Type B pancreatic cell (in vitro differentiated cells): ENCODE measurements at regions not wholly inside any gene's neighbourhood (a gene's known extent, or its start where the extent isn't known, plus 50 kb on each side); places are given as distances from the start of the nearest gene placed in this dataset.

Experiments
- DNase-seq: peaks from one replicate; pipeline ENCODE4 v3.0.0; 2021; ENCODE audit warnings: mixed read lengths; ENCODE audit not compliant: unreplicated experiment; ENCODE audit errors: extremely low spot score
- H3K27ac Mint-ChIP-seq: 2 replicates; pipeline ENCODE4 v1.8.0; 2021; ENCODE audit warnings: mild to moderate bottlenecking, mixed read lengths
- H3K27me3 Mint-ChIP-seq: 2 replicates; pipeline ENCODE4 v1.8.0; 2021; ENCODE audit warnings: mixed read lengths
- H3K36me3 Mint-ChIP-seq: 2 replicates; pipeline ENCODE4 v1.8.0; 2021; ENCODE audit warnings: mixed read lengths
- H3K4me1 Mint-ChIP-seq: one replicate; pipeline ENCODE4 v1.8.0; 2021; ENCODE audit warnings: mixed read lengths; ENCODE audit not compliant: unreplicated experiment
- H3K4me3 Mint-ChIP-seq: 2 replicates; pipeline ENCODE4 v1.8.0; 2021; ENCODE audit warnings: mild to moderate bottlenecking, mixed read lengths
- H3K9me3 Mint-ChIP-seq: 2 replicates; pipeline ENCODE4 v1.8.0; 2021; ENCODE audit warnings: mixed read lengths
- TF ChIP-seq, protein P1 (sequence below): fragments of 200-600 bp; sonication (generic); conservative IDR thresholded peaks from 2 replicates; pipeline ENCODE4 v1.5.0; 2021; ENCODE audit warnings: antibody characterized with exemption, mild to moderate bottlenecking

DNA sequence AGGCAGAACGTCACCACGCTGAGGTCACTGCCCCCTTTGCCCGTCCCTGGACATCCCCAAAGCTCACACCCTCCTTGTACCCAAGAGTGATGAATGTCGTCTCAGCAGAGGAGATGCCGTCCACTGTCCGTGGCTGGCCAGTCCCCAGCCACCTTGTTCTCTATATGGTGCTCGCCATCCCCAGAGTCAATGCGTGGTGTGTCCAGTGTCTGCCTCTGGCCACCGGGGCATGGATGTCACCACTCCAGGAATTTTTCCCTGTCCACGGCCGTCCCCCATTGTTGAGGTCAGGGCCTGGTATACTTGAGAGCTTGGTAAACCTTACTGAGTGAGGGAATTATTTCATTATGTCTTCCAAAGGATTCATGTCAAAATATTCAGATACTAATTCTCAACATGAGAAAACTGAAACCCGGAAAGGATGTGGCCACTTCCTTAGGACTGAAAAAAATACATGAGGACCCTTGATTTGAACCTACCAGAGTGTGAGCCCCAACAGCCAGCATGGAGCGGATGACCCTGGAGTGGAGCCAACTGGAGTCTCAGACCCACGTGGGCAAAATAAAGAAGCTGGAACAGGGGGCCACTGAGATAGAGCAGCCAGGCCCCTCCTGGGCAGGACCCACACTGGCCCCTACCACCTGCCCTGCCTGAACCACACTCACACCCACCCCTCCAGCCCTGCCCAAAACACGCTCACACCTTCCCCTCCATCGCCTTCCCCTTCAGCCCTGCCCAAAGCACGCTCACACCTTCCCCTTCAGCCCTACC is 376.4 kb downstream of the BRD1 start:
- no peak overlapping the region for H3K27ac Mint-ChIP-seq
- peaks cover 5% of the 10 kb centered on the region for H3K36me3 Mint-ChIP-seq
- H3K4me1 Mint-ChIP-seq: peaks cover 12% of the 10 kb centered on the region
- no peak for DNase-seq
- no peak overlapping the region for H3K4me3 Mint-ChIP-seq
- H3K9me3 Mint-ChIP-seq: no peaks in the 10 kb centered on the region
- peaks cover 27% of the 10 kb centered on the region for H3K27me3 Mint-ChIP-seq
- TF ChIP-seq, protein P1, sequence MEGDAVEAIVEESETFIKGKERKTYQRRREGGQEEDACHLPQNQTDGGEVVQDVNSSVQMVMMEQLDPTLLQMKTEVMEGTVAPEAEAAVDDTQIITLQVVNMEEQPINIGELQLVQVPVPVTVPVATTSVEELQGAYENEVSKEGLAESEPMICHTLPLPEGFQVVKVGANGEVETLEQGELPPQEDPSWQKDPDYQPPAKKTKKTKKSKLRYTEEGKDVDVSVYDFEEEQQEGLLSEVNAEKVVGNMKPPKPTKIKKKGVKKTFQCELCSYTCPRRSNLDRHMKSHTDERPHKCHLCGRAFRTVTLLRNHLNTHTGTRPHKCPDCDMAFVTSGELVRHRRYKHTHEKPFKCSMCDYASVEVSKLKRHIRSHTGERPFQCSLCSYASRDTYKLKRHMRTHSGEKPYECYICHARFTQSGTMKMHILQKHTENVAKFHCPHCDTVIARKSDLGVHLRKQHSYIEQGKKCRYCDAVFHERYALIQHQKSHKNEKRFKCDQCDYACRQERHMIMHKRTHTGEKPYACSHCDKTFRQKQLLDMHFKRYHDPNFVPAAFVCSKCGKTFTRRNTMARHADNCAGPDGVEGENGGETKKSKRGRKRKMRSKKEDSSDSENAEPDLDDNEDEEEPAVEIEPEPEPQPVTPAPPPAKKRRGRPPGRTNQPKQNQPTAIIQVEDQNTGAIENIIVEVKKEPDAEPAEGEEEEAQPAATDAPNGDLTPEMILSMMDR: no peak

DNA sequence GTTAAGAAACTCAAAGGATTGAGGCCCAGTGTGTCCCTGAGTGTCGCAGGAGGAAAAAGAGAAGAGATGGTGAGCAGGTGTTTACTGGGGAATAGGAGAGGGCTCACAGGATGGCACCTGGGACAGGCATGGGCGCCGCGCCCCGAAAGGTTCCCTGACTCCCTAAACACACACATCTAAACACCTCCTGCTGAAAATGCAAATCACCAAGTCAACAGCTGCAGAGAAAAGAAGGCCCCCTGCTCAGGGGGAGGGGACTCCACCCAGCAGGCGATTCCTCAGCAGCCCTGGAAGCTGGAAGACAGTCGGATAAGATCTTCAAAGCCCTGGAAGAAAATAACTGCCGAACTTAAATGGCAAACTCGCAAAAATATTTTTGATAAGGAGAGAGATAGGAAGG is 377.2 kb downstream of the BRD1 start:
- H3K27me3 Mint-ChIP-seq: peaks cover 27% of the 10 kb centered on the region
- no peaks in the 10 kb centered on the region for H3K9me3 Mint-ChIP-seq
- no peak overlapping the region for H3K27ac Mint-ChIP-seq
- TF ChIP-seq, protein P1: no peak
- DNase-seq: no peak
- peaks cover 5% of the 10 kb centered on the region for H3K36me3 Mint-ChIP-seq
- H3K4me3 Mint-ChIP-seq: peak overlapping the region; percentile 0
- peaks cover 15% of the 10 kb centered on the region for H3K4me1 Mint-ChIP-seq

DNA sequence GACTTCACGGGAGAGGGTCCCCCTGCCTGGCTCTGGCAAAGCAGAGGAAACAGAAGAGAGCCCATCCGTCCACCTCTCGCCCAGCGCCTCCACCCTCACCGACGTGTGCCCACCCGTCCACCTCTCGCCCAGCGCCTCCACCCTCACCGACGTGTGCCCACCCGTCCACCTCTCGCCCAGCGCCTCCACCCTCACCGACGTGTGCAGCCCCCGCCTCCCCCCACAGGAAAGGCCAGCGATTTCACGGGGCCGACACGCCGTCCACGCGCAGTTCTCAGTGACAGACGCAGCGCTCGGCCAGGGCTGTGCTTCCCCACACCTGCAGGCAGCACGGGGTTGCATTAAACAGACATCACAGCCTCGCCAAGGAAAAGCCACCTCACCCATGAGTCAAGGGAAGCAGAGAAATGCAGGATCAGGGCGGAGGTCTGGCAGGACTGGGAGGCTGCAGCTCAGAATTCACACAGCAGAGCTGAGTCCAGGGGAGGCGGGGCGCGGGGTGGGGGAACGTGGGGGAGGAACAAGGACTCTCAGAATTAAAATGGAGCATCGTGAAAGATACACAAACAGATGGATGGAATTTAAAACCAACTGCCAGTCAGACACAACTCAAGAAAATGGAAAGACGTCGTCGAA is 377.7 kb downstream of the BRD1 start:
- peaks cover 25% of the 10 kb centered on the region for H3K27me3 Mint-ChIP-seq
- H3K36me3 Mint-ChIP-seq: peaks cover 5% of the 10 kb centered on the region
- no peak overlapping the region for H3K4me3 Mint-ChIP-seq
- peaks cover 15% of the 10 kb centered on the region for H3K4me1 Mint-ChIP-seq
- TF ChIP-seq, protein P1: no peak
- no peaks in the 10 kb centered on the region for H3K9me3 Mint-ChIP-seq
- H3K27ac Mint-ChIP-seq: no peak overlapping the region
- DNase-seq: no peak

DNA sequence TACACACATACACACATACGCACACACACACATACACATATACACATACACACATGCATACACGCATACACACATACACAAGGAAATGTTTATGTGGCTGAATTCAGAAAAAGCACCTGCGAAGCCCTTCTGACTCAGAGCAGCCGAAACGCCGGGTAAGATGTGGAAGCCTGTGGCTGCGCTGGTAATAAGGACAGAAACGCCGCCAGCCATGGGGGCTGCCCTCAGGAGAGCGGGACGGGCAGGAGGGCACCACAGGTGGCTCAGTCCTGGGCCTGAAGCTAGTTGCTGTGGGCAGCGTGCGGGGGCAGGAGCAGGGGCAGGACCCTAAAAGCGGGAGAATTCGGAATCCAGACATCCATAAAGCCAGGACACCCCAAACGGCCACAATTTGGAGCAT is 378.3 kb downstream of the BRD1 start:
- Mint-ChIP-seq H3K27me3 (peaks cover 28% of the 10 kb centered on the region), H3K9me3 (no peaks in the 10 kb centered on the region), H3K4me3 (no peak overlapping the region), H3K4me1 (peaks cover 15% of the 10 kb centered on the region), H3K36me3 (peaks cover 5% of the 10 kb centered on the region), H3K27ac (no peak overlapping the region)
- TF ChIP-seq, protein P1: no peak
- DNase-seq: no peak

DNA sequence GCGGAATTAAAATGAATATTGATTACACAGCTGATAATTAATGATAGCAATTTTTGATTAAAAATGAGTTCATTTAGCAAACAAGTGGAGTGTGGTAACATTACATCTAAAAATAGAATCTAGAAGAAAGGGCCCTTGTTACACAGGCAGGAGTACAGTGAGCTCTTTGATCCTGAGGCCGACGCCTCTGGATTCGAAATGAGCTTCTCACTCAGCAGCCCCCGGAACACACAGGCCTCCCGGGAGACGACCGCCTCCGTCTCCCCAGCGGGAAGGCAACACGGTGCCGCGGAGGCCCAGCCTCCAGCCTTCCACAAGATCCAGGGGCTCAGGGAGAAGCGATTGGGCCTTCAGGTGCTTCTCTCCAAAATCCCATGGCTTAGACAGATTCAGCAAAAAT is 379.1 kb downstream of the BRD1 start:
- H3K36me3 Mint-ChIP-seq: peaks cover 5% of the 10 kb centered on the region
- H3K27me3 Mint-ChIP-seq: peaks cover 32% of the 10 kb centered on the region
- no peaks in the 10 kb centered on the region for H3K9me3 Mint-ChIP-seq
- H3K4me3 Mint-ChIP-seq: no peak overlapping the region
- peaks cover 15% of the 10 kb centered on the region for H3K4me1 Mint-ChIP-seq
- no peak overlapping the region for H3K27ac Mint-ChIP-seq
- TF ChIP-seq, protein P1: no peak
- DNase-seq: no peak
